B cell (primary cell): ENCODE measurements at regions not wholly inside any gene's neighbourhood (a gene's known extent, or its start where the extent isn't known, plus 50 kb on each side); places are given as distances from the start of the nearest gene placed in this dataset.

Source experiments
- ATAC-seq: fragments of 200-7000 bp; cut with Tn5 transposase; one replicate; pipeline ENCODE4 v1.10.0; 2021; ENCODE audit warnings: low read depth, mild to moderate bottlenecking, moderate number of reproducible peaks, moderate library complexity
- CTCF ChIA-PET: fragments of 350-600 bp; sonication (Branson Sonifier 250); formaldehyde crosslinking; loops from one replicate; lab custom pipeline; 2021; ENCODE audit warnings: antibody characterized with exemption, inconsistent platforms; lab: Charles Lee
- POLR2A ChIA-PET: fragments of 350-600 bp; sonication (Branson Sonifier 250); formaldehyde crosslinking; loops from one replicate; lab custom pipeline; 2021; ENCODE audit warnings: antibody characterized with exemption; lab: Charles Lee
- DNase-seq: peaks from one replicate; pipeline ENCODE4 v3.0.0; 2013
- H2AFZ ChIP-seq: 2 replicates; pipeline ENCODE4 v1.6.1; 2012; ENCODE audit warnings: mild to moderate bottlenecking, low read depth, low read length; ENCODE audit not compliant: insufficient read depth, poor library complexity, severe bottlenecking
- H3K27ac ChIP-seq, 2 donors: 1 replicate in 1 of 2; 2 replicates in 1 of 2; pipeline ENCODE4 v1.5.1; 2012 to 2013; ENCODE audit warnings: low read length in 2 of 2, mild to moderate bottlenecking in 2 of 2, moderate library complexity in 1 of 2
- H3K27me3 ChIP-seq, 4 experiments: fragments of 200-600 bp in 1 of 4; sonication (generic) in 1 of 4; replicated peaks in 1 of 4; 1 replicate in 2 of 4; 2 replicates in 2 of 4; pipeline versions ENCODE4 v1.6.1 to v1.7.0; 2013 to 2016; ENCODE audit warnings: low read length in 3 of 4, mild to moderate bottlenecking in 2 of 4, mixed read lengths in 1 of 4, moderate library complexity in 1 of 4; ENCODE audit not compliant: insufficient read depth in 4 of 4, control insufficient read depth in 3 of 4; ENCODE audit errors: control extremely low read depth in 1 of 4
- H3K36me3 ChIP-seq, 2 experiments: replicated peaks in 1 of 2; 1 replicate in 1 of 2; 2 replicates in 1 of 2; pipeline versions ENCODE4 v1.6.1 to v1.7.1; 2013; ENCODE audit warnings: low read length in 1 of 2; ENCODE audit not compliant: insufficient read depth in 2 of 2, control insufficient read depth in 1 of 2; ENCODE audit errors: control extremely low read depth in 1 of 2, extremely low read depth in 1 of 2
- H3K4me1 ChIP-seq, 2 donors: fragments of 200-600 bp in 1 of 2; sonication (generic) in 1 of 2; 1 replicate in 1 of 2; 2 replicates in 1 of 2; pipeline versions ENCODE4 v1.5.1 to v1.6.1; 2013 to 2017; ENCODE audit warnings: low read length in 2 of 2; ENCODE audit not compliant: control insufficient read depth in 2 of 2, insufficient read depth in 2 of 2
- H3K4me2 ChIP-seq: replicated peaks from 2 replicates; pipeline ENCODE3; 2012; ENCODE audit warnings: mild to moderate bottlenecking, low read depth, low read length; ENCODE audit not compliant: poor library complexity, severe bottlenecking
- H3K4me3 ChIP-seq, 5 experiments: fragments of 200-600 bp in 1 of 5; sonication (generic) in 1 of 5; 1 replicate in 3 of 5; 2 replicates in 2 of 5; pipeline versions ENCODE4 v1.5.1 to v1.7.0; 2011 to 2016; ENCODE audit warnings: low read length in 4 of 5, mild to moderate bottlenecking in 4 of 5, low read depth in 2 of 5, control low read depth in 1 of 5, moderate library complexity in 1 of 5; ENCODE audit not compliant: insufficient read depth in 1 of 5; ENCODE audit errors: control extremely low read depth in 1 of 5, extremely low read depth in 1 of 5
- H3K79me2 ChIP-seq: fragments of 200-600 bp; sonication (generic); one replicate; pipeline ENCODE4 v1.6.0; 2016; ENCODE audit warnings: low read length; ENCODE audit not compliant: control insufficient read depth, insufficient read depth
- H3K9ac ChIP-seq: fragments of 200-600 bp; sonication (generic); 2 replicates; pipeline ENCODE4 v1.6.1; 2017; ENCODE audit warnings: mild to moderate bottlenecking, low read length, moderate library complexity
- H3K9me3 ChIP-seq, 3 donors: one replicate each; pipeline versions ENCODE4 v1.6.1 to v1.7.1; 2013; ENCODE audit warnings: low read length in 2 of 3; ENCODE audit not compliant: control insufficient read depth in 2 of 3, insufficient read depth in 1 of 3; ENCODE audit errors: control extremely low read depth in 1 of 3
- H4K20me1 ChIP-seq: 2 replicates; pipeline ENCODE4 v1.6.0; 2012; ENCODE audit warnings: mild to moderate bottlenecking, low read length; ENCODE audit not compliant: insufficient read depth, control insufficient read depth, poor library complexity, severe bottlenecking
- H3K27ac Mint-ChIP-seq: one replicate; pipeline ENCODE4 v1.8.0; 2021; ENCODE audit warnings: mixed read lengths
- H3K27me3 Mint-ChIP-seq: one replicate; pipeline ENCODE4 v1.8.0; 2021; ENCODE audit warnings: mixed read lengths
- H3K4me1 Mint-ChIP-seq: one replicate; pipeline ENCODE4 v1.8.0; 2021; ENCODE audit warnings: mixed read lengths
- H3K4me3 Mint-ChIP-seq: one replicate; pipeline ENCODE4 v1.8.0; 2021; ENCODE audit warnings: mixed read lengths
- H3K9me3 Mint-ChIP-seq: one replicate; pipeline ENCODE4 v1.8.0; 2022; ENCODE audit warnings: mixed read lengths; ENCODE audit not compliant: insufficient read depth
- EZH2 ChIP-seq: IDR thresholded peaks from 2 replicates; pipeline ENCODE4 v1.6.1; 2012; ENCODE audit warnings: borderline replicate concordance, low read depth, mild to moderate bottlenecking, moderate library complexity, low read length; ENCODE audit not compliant: insufficient read depth, poor library complexity, severe bottlenecking
- WGBS: methylation state at CpG from one replicate; pipeline ENCODE4 v1.1.5; 2013; ENCODE audit warnings: missing lambda C conversion rate; ENCODE audit not compliant: insufficient coverage; 5-methylcytosine and 5-hydroxymethylcytosine counted together
- intact Hi-C: fragments of 100-400 bp; cut with micrococcal nuclease; formaldehyde crosslinking; loops from one replicate; pipeline ENCODE4 v1.10.0; 2022
- TF ChIP-seq, protein P1 (sequence below): fragments of 200-600 bp; IDR thresholded peaks from one replicate; pipeline ENCODE4 v1.8.0; 2022; ENCODE audit warnings: antibody characterized with exemption, mild to moderate bottlenecking

DNA sequence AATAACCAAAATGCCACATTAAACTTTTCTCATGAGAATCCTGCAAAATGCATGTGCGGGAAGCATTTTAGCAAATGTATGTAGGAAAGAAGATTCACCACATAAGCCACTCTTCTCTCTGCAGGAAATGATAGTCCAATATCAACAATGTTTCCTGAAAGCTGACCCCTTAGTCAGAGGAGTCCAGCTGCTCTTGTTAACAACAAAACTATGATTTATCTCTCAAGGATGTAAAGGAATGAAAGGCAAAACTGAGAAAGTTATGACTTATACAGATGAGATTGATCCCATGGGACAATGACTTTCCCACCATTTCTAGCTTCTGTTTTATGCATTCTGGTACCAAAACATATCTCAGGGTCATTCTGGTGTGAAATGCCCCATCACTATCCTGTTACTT lies 125.0 kb upstream of the EDNRA start:
- Histone ChIP-seq H3K27ac (no peak overlapping the region), H3K79me2 (no peaks in the 10 kb centered on the region), H3K27me3 (no peaks in the 10 kb centered on the region), H4K20me1 (no peaks in the 10 kb centered on the region), H3K9ac (no peak overlapping the region), H3K9me3 (no peaks in the 10 kb centered on the region), H3K4me2 (no peak overlapping the region), H3K4me1 (no peaks in the 10 kb centered on the region), H2AFZ (no peak overlapping the region), H3K36me3 (no peaks in the 10 kb centered on the region), H3K4me3 (no peak overlapping the region)
- ChIA-PET CTCF (no interaction called here), POLR2A (no interaction called here)
- Mint-ChIP-seq H3K27ac (no peak overlapping the region), H3K9me3 (no peaks in the 10 kb centered on the region), H3K4me1 (no peaks in the 10 kb centered on the region), H3K4me3 (no peak overlapping the region), H3K27me3 (no peaks in the 10 kb centered on the region)
- intact Hi-C loops, result no loop called here
- no CpG with 5 or more reads among the region's 1 CpG for WGBS
- no peak for TF ChIP-seq EZH2
- TF ChIP-seq, protein P1, sequence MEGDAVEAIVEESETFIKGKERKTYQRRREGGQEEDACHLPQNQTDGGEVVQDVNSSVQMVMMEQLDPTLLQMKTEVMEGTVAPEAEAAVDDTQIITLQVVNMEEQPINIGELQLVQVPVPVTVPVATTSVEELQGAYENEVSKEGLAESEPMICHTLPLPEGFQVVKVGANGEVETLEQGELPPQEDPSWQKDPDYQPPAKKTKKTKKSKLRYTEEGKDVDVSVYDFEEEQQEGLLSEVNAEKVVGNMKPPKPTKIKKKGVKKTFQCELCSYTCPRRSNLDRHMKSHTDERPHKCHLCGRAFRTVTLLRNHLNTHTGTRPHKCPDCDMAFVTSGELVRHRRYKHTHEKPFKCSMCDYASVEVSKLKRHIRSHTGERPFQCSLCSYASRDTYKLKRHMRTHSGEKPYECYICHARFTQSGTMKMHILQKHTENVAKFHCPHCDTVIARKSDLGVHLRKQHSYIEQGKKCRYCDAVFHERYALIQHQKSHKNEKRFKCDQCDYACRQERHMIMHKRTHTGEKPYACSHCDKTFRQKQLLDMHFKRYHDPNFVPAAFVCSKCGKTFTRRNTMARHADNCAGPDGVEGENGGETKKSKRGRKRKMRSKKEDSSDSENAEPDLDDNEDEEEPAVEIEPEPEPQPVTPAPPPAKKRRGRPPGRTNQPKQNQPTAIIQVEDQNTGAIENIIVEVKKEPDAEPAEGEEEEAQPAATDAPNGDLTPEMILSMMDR, result no peak
- no peak for DNase-seq
- ATAC-seq, result no peak

- POLR2A ChIA-PET, result no interaction called here
- Mint-ChIP-seq H3K4me3 (no peak overlapping the region), H3K27ac (no peak overlapping the region), H3K27me3 (no peaks in the 10 kb centered on the region), H3K4me1 (no peaks in the 10 kb centered on the region), H3K9me3 (peaks cover 3% of the 10 kb centered on the region)
- ATAC-seq, result no peak
- Histone ChIP-seq H3K4me2 (no peak overlapping the region), H4K20me1 (no peaks in the 10 kb centered on the region), H3K9ac (no peak overlapping the region), H3K36me3 (no peaks in the 10 kb centered on the region), H3K27me3 (no peaks in the 10 kb centered on the region), H3K4me3 (no peak overlapping the region), H3K9me3 (no peaks in the 10 kb centered on the region), H3K27ac (no peak overlapping the region), H3K79me2 (no peaks in the 10 kb centered on the region), H2AFZ (no peak overlapping the region), H3K4me1 (no peaks in the 10 kb centered on the region)
- 100% methylated on average over 1 of the region's 3 CpGs for WGBS
- CTCF ChIA-PET, result no interaction called here
- TF ChIP-seq, protein P1, result no peak
- no peak for TF ChIP-seq EZH2
- no peak for DNase-seq
- intact Hi-C loops, result no loop called here
These were observed 120.6 kb upstream of the EDNRA start for GRCh38 chr4:147360301-147360700.
